HEK293 (cell line): ENCODE measurements at regions not wholly inside any gene's neighbourhood (a gene's known extent, or its start where the extent isn't known, plus 50 kb on each side); places are given as distances from the start of the nearest gene placed in this dataset.

Experiments
- BCL11B ChIP-seq: fragments of 450-650 bp; formaldehyde crosslinking; IDR thresholded peaks from 2 replicates; pipeline ENCODE4 v1.5.1; 2016; ENCODE audit warnings: low read depth, missing biosample characterization, missing genetic modification characterization
- FEZF1 ChIP-seq: fragments of 450-650 bp; formaldehyde crosslinking; IDR thresholded peaks from 2 replicates; pipeline ENCODE4 v1.5.1; 2016; ENCODE audit warnings: missing biosample characterization, missing genetic modification characterization
- PRDM1 ChIP-seq: fragments of 450-650 bp; formaldehyde crosslinking; IDR thresholded peaks from 2 replicates; pipeline ENCODE4; 2016; ENCODE audit warnings: missing biosample characterization, missing genetic modification characterization
- PRDM10 ChIP-seq: fragments of 450-650 bp; formaldehyde crosslinking; IDR thresholded peaks from 2 replicates; pipeline ENCODE4 v1.5.1; 2016; ENCODE audit warnings: missing biosample characterization, missing genetic modification characterization
- SETDB1 ChIP-seq: IDR thresholded peaks from one replicate; pipeline ENCODE4 v1.6.1; 2017; ENCODE audit warnings: mild to moderate bottlenecking, low read length, moderate library complexity, mixed read lengths; ENCODE audit not compliant: insufficient read length
- ZBTB11 ChIP-seq: fragments of 450-650 bp; formaldehyde crosslinking; conservative IDR thresholded peaks from 2 replicates; pipeline ENCODE4 v1.5.1; 2016; ENCODE audit warnings: low read depth, missing biosample characterization, missing genetic modification characterization
- ZNF146 ChIP-seq: fragments of 450-650 bp; formaldehyde crosslinking; IDR thresholded peaks from 2 replicates; pipeline ENCODE4 v1.5.1; 2016; ENCODE audit warnings: missing biosample characterization, missing genetic modification characterization
- ZNF302 ChIP-seq: fragments of 450-650 bp; formaldehyde crosslinking; IDR thresholded peaks from 2 replicates; pipeline ENCODE4 v1.5.1; 2016; ENCODE audit warnings: missing biosample characterization, missing genetic modification characterization, low read depth
- ZNF324 ChIP-seq: fragments of 450-650 bp; formaldehyde crosslinking; IDR thresholded peaks from 2 replicates; pipeline ENCODE4 v1.5.1; 2016; ENCODE audit warnings: missing biosample characterization, missing genetic modification characterization
- ZNF366 ChIP-seq: fragments of 450-650 bp; formaldehyde crosslinking; conservative IDR thresholded peaks from 2 replicates; pipeline ENCODE4 v1.5.1; 2016; ENCODE audit warnings: missing biosample characterization, missing genetic modification characterization
- ZNF433 ChIP-seq: fragments of 450-650 bp; formaldehyde crosslinking; IDR thresholded peaks from 2 replicates; pipeline ENCODE4 v1.5.1; 2016; ENCODE audit warnings: missing biosample characterization, missing genetic modification characterization, low read depth
- ZNF501 ChIP-seq: fragments of 450-650 bp; formaldehyde crosslinking; IDR thresholded peaks from 2 replicates; pipeline ENCODE4 v1.5.1; 2016; ENCODE audit warnings: missing biosample characterization, missing genetic modification characterization
- ZNF571 ChIP-seq: fragments of 450-650 bp; formaldehyde crosslinking; IDR thresholded peaks from 2 replicates; pipeline ENCODE4 v1.5.0; 2017; ENCODE audit warnings: missing biosample characterization, missing genetic modification characterization
- ZNF623 ChIP-seq: fragments of 450-650 bp; formaldehyde crosslinking; IDR thresholded peaks from 2 replicates; pipeline ENCODE4 v1.5.1; 2016; ENCODE audit warnings: missing biosample characterization, missing genetic modification characterization
- ZNF677 ChIP-seq: fragments of 450-650 bp; IDR thresholded peaks from 2 replicates; pipeline ENCODE4 v1.5.0; 2018; ENCODE audit warnings: missing biosample characterization, mild to moderate bottlenecking, missing genetic modification characterization, moderate library complexity
- ZSCAN18 ChIP-seq: fragments of 450-650 bp; formaldehyde crosslinking; IDR thresholded peaks from 2 replicates; pipeline ENCODE4 v1.5.1; 2016; ENCODE audit warnings: missing biosample characterization, missing genetic modification characterization
- ZSCAN4 ChIP-seq: fragments of 450-650 bp; formaldehyde crosslinking; IDR thresholded peaks from 2 replicates; pipeline ENCODE4 v1.5.1; 2017; ENCODE audit warnings: missing biosample characterization, missing genetic modification characterization
- TF ChIP-seq, protein P1 (sequence below): fragments of 450-650 bp; formaldehyde crosslinking; IDR thresholded peaks from 2 replicates; pipeline ENCODE4 v1.5.1; 2016; ENCODE audit warnings: missing biosample characterization, missing genetic modification characterization
- TF ChIP-seq, protein P2 (sequence below): IDR thresholded peaks from 2 replicates; pipeline ENCODE4 v1.6.1; 2011; ENCODE audit warnings: mild to moderate bottlenecking, low read depth, low read length, borderline replicate concordance
- TF ChIP-seq, protein P3 (sequence below): fragments of 450-650 bp; formaldehyde crosslinking; IDR thresholded peaks from 2 replicates; pipeline ENCODE4 v1.5.1; 2016; ENCODE audit warnings: missing biosample characterization, missing genetic modification characterization
- TF ChIP-seq, protein P4 (sequence below): fragments of 450-650 bp; formaldehyde crosslinking; IDR thresholded peaks from 2 replicates; pipeline ENCODE4 v1.5.1; 2016; ENCODE audit warnings: missing biosample characterization, missing genetic modification characterization

- TF ChIP-seq, protein P1, sequence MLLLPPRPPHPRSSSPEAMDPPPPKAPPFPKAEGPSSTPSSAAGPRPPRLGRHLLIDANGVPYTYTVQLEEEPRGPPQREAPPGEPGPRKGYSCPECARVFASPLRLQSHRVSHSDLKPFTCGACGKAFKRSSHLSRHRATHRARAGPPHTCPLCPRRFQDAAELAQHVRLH = peak; percentile 72; the same call in 1 of the 2 replicates
- TF ChIP-seq, protein P2, sequence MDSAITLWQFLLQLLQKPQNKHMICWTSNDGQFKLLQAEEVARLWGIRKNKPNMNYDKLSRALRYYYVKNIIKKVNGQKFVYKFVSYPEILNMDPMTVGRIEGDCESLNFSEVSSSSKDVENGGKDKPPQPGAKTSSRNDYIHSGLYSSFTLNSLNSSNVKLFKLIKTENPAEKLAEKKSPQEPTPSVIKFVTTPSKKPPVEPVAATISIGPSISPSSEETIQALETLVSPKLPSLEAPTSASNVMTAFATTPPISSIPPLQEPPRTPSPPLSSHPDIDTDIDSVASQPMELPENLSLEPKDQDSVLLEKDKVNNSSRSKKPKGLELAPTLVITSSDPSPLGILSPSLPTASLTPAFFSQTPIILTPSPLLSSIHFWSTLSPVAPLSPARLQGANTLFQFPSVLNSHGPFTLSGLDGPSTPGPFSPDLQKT = no peak
- no peak for TF ChIP-seq ZNF433 (tag by site-specific recombination)
- peak; percentile 92 for TF ChIP-seq PRDM10 (tag by site-specific recombination)
- TF ChIP-seq ZSCAN4 (tag by site-specific recombination) = peak; percentile 96
- TF ChIP-seq ZNF623 = no peak
- TF ChIP-seq ZSCAN18 = no peak
- no peak for TF ChIP-seq BCL11B
- TF ChIP-seq ZNF146 (tag by site-specific recombination) = no peak
- no peak for TF ChIP-seq ZNF302 (tag by site-specific recombination)
- TF ChIP-seq PRDM1 (tag by site-specific recombination) = peak; percentile 86
- peak; percentile 59; the same call in 1 of the 2 replicates for TF ChIP-seq ZNF324 (tag by site-specific recombination)
- peak; percentile 76; the same call in 1 of the 2 replicates for TF ChIP-seq ZNF501 (tag by site-specific recombination)
- TF ChIP-seq ZNF571 (tag by site-specific recombination) = no peak
- peak; percentile 51; the same call in 1 of the 2 replicates for TF ChIP-seq FEZF1 (tag by site-specific recombination)
- TF ChIP-seq, protein P3, sequence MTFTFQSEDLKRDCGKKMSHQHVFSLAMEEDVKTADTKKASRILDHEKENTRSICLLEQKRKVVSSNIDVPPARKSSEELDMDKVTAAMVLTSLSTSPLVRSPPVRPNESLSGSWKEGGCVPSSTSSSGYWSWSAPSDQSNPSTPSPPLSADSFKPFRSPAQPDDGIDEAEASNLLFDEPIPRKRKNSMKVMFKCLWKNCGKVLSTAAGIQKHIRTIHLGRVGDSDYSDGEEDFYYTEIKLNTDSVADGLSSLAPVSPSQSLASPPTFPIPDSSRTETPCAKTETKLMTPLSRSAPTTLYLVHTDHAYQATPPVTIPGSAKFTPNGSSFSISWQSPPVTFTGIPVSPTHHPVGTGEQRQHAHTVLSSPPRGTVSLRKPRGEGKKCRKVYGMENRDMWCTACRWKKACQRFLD = no peak
- no peak for TF ChIP-seq ZNF677 (tag by site-specific recombination)
- TF ChIP-seq, protein P4, sequence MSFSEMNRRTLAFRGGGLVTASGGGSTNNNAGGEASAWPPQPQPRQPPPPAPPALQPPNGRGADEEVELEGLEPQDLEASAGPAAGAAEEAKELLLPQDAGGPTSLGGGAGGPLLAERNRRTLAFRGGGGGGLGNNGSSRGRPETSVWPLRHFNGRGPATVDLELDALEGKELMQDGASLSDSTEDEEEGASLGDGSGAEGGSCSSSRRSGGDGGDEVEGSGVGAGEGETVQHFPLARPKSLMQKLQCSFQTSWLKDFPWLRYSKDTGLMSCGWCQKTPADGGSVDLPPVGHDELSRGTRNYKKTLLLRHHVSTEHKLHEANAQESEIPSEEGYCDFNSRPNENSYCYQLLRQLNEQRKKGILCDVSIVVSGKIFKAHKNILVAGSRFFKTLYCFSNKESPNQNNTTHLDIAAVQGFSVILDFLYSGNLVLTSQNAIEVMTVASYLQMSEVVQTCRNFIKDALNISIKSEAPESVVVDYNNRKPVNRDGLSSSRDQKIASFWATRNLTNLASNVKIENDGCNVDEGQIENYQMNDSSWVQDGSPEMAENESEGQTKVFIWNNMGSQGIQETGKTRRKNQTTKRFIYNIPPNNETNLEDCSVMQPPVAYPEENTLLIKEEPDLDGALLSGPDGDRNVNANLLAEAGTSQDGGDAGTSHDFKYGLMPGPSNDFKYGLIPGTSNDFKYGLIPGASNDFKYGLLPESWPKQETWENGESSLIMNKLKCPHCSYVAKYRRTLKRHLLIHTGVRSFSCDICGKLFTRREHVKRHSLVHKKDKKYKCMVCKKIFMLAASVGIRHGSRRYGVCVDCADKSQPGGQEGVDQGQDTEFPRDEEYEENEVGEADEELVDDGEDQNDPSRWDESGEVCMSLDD (tag by site-specific recombination) = no peak
- no peak for TF ChIP-seq SETDB1
- peak; percentile 97 for TF ChIP-seq ZNF366 (tag by site-specific recombination)
- no peak for TF ChIP-seq ZBTB11 (tag by site-specific recombination)
Measured at GRCh38 chr10:50990568-50991455, 83.5 kb upstream of the PRKG1 start (continued).
